H54 (cell line): ENCODE measurements at regions not wholly inside any gene's neighbourhood (a gene's known extent, or its start where the extent isn't known, plus 50 kb on each side); places are given as distances from the start of the nearest gene placed in this dataset.
"Not testable (repeated sequence)": the region's sequence is repeated elsewhere in the genome, so short reads cannot be mapped to it uniquely, and the experiment has no call there.

Source experiments
- DNase-seq: peaks from one replicate; pipeline ENCODE4 v3.0.0; 2011; ENCODE audit warnings: low spot score, mixed read lengths; ENCODE audit not compliant: insufficient read length
- FAIRE-seq: peaks from 3 replicates; lab custom pipeline; 2011; peaks lifted over from hg19 to GRCh38; lab: Jason Lieb, UNC
- POLR2A ChIP-seq: IDR thresholded peaks from 2 replicates; pipeline ENCODE4 v1.6.1; 2011; ENCODE audit warnings: low read depth, mild to moderate bottlenecking, low read length

GRCh38 chr9:79061752-79062616 lies 509.8 kb upstream of the TLE4 start:
- no peak for TF ChIP-seq POLR2A
- DNase-seq, result no peak
- FAIRE-seq, result peak; percentile 78

GRCh38 chr9:79073201-79073600 lies 498.6 kb upstream of the TLE4 start:
- peak; percentile 96 for FAIRE-seq
- TF ChIP-seq POLR2A, result no peak
- DNase-seq, result no peak

- DNase-seq (no peak), FAIRE-seq (peak; percentile 96)
- no peak for TF ChIP-seq POLR2A
These were observed 491.2 kb upstream of the TLE4 start for GRCh38 chr9:79080536-79080935.

- TF ChIP-seq POLR2A, result no peak
- DNase-seq, result no peak
- peak; percentile 69 for FAIRE-seq
These were observed 488.1 kb upstream of the TLE4 start for GRCh38 chr9:79083621-79084020.

DNA sequence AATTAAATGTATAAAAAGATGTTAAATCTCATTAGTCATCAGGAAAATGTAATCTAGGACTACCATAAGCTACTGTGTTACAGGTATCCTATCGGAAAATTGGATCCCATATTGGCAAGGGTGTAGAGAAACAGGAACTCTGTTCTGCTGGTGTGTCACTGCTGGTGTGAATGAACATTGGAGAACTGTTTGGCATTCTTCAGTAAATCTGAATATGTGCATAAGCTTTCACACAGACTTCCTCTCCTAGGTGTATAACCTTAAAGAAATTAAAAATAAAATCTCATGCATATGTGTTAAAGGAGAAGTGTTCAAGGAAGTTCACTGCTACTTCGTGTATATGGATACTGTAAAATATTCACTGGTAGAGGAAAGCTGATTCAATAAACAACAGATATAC lies 484.6 kb upstream of the TLE4 start:
- no peak for DNase-seq
- peak; percentile 83 for FAIRE-seq
- no peak for TF ChIP-seq POLR2A

- FAIRE-seq (peak; percentile 30), DNase-seq (no peak)
- no peak for TF ChIP-seq POLR2A
These were observed 482.7 kb upstream of the TLE4 start for GRCh38 chr9:79089054-79089560.

- DNase-seq, FAIRE-seq: not testable (repeated sequence)
These were observed 481.9 kb upstream of the TLE4 start for GRCh38 chr9:79089851-79090250.

DNA sequence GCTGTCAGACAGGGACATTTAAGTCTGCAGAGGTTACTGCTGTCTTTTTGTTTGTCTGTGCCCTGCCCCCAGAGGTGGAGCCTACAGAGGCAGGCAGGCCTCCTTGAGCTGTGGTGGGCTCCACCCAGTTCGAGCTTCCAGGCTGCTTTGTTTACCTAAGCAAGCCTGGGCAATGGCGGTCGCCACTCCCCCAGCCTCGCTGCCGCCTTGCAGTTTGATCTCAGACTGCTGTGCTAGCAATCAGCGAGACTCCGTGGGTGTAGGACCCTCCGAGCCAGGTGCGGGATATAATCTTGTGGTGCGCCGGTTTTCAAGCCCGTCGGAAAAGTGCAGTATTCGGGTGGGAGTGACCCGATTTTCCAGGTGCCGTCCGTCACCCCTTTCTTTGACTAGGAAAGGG lies 468.5 kb upstream of the TLE4 start:
- not testable (repeated sequence) for FAIRE-seq

GRCh38 chr9:79104216-79104615 lies 467.5 kb upstream of the TLE4 start:
- no peak for DNase-seq
- TF ChIP-seq POLR2A, result no peak
- no peak for FAIRE-seq

More for the DNA sequence above, 468.5 kb upstream of the TLE4 start:
- DNase-seq, result not testable (repeated sequence)

DNA sequence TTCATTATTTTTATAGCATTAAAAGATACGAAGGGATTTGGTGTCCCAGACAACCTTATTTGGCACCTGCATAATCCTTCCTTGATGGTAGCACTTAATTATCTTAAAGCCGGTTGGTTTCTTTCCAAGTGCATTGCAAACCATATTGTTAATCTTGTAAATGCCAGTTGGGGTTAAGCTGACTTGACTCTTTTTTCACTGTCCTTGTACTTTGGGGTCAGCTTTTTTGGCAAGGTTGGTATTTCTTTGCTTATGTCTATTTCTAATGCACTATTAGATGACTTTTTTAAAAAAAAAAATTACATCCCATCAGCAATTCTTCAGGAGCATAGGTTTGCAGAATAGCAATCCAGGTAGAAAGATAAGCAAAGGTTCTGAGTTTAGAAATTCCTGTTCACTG lies 466.8 kb upstream of the TLE4 start:
- FAIRE-seq (peak; percentile 11), DNase-seq (no peak)
- no peak for TF ChIP-seq POLR2A

- no peak for DNase-seq
- no peak for FAIRE-seq
- no peak for TF ChIP-seq POLR2A
These were observed 463.7 kb upstream of the TLE4 start for GRCh38 chr9:79107911-79108676.

- no peak for DNase-seq
- FAIRE-seq, result no peak
- no peak for TF ChIP-seq POLR2A
These were observed 460.1 kb upstream of the TLE4 start for GRCh38 chr9:79111653-79112052.

DNA sequence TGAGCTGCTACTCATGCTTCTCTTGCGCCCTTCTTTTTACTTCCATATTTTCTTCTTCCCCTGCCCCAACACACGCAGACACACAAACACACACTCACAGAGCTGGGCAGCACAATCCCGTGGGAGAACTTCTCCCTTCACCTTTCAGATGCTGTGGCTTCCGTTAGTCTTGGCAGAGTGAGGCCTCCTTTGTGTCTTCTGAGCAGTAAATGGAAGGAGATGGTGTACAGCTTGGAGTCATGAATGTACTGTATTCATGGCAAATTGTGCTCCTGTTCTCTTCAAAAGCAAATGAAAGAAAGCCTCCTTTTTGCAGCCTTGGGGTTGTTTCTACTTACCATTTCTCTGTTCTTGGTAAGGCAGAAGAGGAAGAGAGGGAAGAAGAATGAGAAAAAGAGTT lies 456.6 kb upstream of the TLE4 start:
- no peak for TF ChIP-seq POLR2A
- peak; percentile 27 for FAIRE-seq
- no peak for DNase-seq

DNA sequence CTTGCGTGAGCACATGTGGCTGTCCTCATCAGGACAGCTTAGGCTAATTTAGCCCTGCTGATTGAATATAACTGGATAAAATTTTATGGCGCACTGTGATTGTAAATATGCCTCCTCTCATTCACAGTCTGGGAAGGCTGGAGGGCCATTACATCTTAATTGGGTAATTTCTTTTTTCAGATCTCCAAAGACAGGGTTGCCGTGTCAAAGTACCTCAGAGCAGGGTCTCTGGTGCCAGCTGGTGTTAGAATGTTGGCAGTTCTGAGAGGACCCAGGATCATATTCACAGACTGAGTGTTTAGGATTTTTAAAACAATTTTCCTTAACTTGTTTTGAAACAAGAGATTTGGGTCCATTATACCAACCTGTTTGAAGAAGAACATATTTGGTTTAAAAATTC lies 455.7 kb upstream of the TLE4 start:
- no peak for DNase-seq
- TF ChIP-seq POLR2A, result no peak
- FAIRE-seq, result no peak
